Neutrophil (primary cell): ENCODE measurements at regions not wholly inside any gene's neighbourhood (a gene's known extent, or its start where the extent isn't known, plus 50 kb on each side); places are given as distances from the start of the nearest gene placed in this dataset.

ENCODE experiments used
- H3K27ac ChIP-seq: fragments of 200-600 bp; sonication (generic); 2 replicates; pipeline ENCODE4 v1.5.1; 2016; ENCODE audit warnings: mild to moderate bottlenecking, moderate library complexity
- H3K27me3 ChIP-seq: fragments of 200-600 bp; sonication (generic); 2 replicates; pipeline ENCODE4 v1.6.0; 2016; ENCODE audit warnings: mild to moderate bottlenecking
- H3K36me3 ChIP-seq: fragments of 200-600 bp; sonication (generic); 2 replicates; pipeline ENCODE4 v1.5.1; 2017
- H3K4me1 ChIP-seq, 2 experiments: fragments of 200-600 bp in 1 of 2; sonication (generic) in 1 of 2; 1 replicate in 1 of 2; 2 replicates in 1 of 2; pipeline versions ENCODE4 v1.5.1 to v1.6.1; 2013 to 2016; ENCODE audit warnings: low read depth in 1 of 2, low read length in 1 of 2, mild to moderate bottlenecking in 1 of 2, moderate library complexity in 1 of 2; ENCODE audit not compliant: control insufficient read depth in 1 of 2, insufficient read depth in 1 of 2
- H3K4me3 ChIP-seq, 2 experiments: fragments of 200-600 bp in 1 of 2; sonication (generic) in 1 of 2; 1 replicate in 1 of 2; 2 replicates in 1 of 2; pipeline ENCODE4 v1.5.1; 2013 to 2016; ENCODE audit warnings: low read depth in 1 of 2, low read length in 1 of 2, mild to moderate bottlenecking in 1 of 2, moderate library complexity in 1 of 2
- H3K9me3 ChIP-seq: fragments of 200-600 bp; sonication (generic); 2 replicates; pipeline ENCODE4 v1.5.1; 2016
- TF ChIP-seq, protein P1 (sequence below): fragments of 200-600 bp; sonication (generic); IDR thresholded peaks from 2 replicates; pipeline ENCODE4 v1.5.1; 2016; ENCODE audit warnings: antibody characterized with exemption

DNA sequence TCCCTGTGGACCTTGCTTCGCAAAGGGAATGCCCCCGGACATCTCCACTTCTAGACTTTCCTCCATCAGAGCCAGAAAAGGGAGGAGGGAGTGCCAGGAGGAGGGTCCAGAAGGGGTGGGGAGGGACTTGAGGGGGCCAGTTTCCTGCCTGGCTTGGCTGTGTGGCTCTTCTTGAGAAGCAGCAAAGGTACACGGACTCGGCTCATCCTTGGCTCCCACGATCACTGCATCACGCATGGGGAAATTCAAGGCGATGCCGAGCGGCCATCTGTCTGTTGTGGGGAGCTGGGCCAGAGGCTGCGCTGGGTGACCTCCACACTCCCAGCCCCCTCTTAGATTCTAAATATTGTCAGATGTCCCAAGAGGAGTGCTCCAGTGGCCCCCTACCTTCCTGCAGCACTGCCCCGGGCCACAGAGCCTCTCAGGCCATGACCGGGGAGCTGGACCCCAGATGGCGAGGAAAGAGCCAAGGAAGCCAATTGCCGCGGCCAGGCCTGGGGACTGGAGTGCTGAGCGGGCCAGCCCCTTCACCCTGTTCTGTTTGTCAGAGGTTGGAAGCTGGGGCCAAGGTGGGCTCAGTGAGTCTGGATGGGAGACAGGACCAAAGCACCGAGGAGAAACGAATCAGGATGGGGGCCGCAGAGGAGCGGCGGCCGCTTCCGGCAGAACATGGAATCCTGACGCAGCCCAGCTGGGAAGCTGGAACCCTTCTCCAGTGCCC is 104.5 kb downstream of the RBFOX3 start:
- Histone ChIP-seq H3K36me3 (no peaks in the 10 kb centered on the region), H3K27me3 (peaks cover 17% of the 10 kb centered on the region), H3K9me3 (no peaks in the 10 kb centered on the region), H3K27ac (no peak overlapping the region), H3K4me1 (no peaks in the 10 kb centered on the region), H3K4me3 (no peak overlapping the region)
- TF ChIP-seq, protein P1, sequence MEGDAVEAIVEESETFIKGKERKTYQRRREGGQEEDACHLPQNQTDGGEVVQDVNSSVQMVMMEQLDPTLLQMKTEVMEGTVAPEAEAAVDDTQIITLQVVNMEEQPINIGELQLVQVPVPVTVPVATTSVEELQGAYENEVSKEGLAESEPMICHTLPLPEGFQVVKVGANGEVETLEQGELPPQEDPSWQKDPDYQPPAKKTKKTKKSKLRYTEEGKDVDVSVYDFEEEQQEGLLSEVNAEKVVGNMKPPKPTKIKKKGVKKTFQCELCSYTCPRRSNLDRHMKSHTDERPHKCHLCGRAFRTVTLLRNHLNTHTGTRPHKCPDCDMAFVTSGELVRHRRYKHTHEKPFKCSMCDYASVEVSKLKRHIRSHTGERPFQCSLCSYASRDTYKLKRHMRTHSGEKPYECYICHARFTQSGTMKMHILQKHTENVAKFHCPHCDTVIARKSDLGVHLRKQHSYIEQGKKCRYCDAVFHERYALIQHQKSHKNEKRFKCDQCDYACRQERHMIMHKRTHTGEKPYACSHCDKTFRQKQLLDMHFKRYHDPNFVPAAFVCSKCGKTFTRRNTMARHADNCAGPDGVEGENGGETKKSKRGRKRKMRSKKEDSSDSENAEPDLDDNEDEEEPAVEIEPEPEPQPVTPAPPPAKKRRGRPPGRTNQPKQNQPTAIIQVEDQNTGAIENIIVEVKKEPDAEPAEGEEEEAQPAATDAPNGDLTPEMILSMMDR = no peak

DNA sequence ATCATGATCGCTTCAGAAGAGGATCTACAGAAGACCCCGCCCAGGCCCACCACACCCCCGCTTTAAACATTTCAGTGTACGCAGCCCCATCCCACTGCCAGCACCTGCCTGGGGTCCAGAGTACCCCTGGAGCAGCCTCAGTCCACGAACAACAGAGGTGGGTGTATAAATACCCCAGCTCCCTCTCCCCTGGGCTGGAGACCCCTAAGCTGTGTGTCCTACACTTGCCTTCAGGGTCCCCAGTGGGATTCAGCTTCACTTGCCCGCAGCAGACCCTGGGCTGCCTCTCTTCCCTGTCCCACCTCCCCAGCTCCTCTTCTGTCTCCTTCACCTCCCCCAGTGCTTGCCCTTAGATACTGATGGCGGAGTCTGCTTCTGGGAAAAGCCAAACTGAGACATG is 105.7 kb downstream of the RBFOX3 start:
- H3K4me1 ChIP-seq = no peaks in the 10 kb centered on the region
- no peak overlapping the region for H3K27ac ChIP-seq
- TF ChIP-seq, protein P1 = no peak
- no peaks in the 10 kb centered on the region for H3K9me3 ChIP-seq
- no peaks in the 10 kb centered on the region for H3K36me3 ChIP-seq
- H3K4me3 ChIP-seq = no peak overlapping the region
- peaks cover 25% of the 10 kb centered on the region for H3K27me3 ChIP-seq

DNA sequence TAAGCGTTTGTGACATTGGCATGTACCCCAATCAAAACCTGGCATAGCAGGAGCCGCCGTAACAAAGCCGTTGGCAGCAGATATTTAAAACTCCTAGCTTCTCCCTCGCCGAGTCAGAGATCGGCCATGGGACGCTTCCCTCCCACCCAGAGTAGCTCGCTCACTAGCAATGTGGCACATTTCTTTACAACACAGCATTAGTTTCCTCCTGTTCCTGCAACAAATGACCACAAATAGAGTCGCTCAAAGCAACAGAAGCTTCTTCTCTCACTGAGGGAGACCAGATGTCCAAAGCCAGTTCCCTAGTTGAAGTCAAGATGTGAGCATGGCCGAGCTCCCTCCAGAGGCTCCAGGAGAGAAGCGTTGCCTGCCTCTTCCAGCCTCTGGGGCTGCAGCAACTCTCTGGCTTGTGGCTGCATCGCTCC is 106.7 kb downstream of the RBFOX3 start:
- TF ChIP-seq, protein P1 = no peak
- H3K36me3 ChIP-seq = no peaks in the 10 kb centered on the region
- H3K27ac ChIP-seq = no peak overlapping the region
- H3K4me1 ChIP-seq = no peaks in the 10 kb centered on the region
- H3K9me3 ChIP-seq = no peaks in the 10 kb centered on the region
- no peak overlapping the region for H3K4me3 ChIP-seq
- H3K27me3 ChIP-seq = peaks cover 25% of the 10 kb centered on the region

DNA sequence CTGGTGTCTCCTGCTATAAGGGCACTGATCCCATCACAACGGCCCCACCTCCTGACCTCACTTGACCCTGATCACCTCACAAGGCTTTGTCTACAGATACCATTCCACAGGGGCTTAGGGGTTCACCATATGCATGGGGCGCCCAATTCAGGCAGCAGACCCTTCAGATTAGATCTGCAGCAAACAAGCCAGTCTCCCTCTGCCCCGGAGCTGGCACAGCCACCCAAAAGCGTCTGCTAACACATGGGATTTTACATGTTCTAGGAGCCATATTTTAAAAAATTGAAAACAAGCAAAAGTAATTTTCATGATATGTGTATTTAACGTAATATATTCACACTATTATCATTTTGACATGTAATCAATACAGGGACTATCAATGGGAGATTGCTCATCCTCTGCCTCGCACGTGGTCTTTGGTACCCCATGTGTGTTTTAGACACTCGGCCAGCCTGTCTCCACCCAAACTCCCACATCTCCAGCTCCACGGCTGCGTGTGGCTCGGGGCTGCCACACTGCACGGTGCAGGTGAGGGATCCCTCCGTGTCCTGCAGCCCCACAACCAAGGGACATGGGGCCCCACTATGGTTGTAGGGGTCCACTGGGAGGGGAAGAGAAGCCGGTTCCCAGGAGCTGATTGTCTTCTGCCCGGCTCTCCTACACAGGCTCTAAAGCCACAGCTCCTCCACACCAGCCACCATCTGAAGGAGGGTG is 107.6 kb downstream of the RBFOX3 start:
- Histone ChIP-seq H3K27ac (no peak overlapping the region), H3K9me3 (no peaks in the 10 kb centered on the region), H3K4me1 (no peaks in the 10 kb centered on the region), H3K36me3 (no peaks in the 10 kb centered on the region), H3K4me3 (no peak overlapping the region), H3K27me3 (peaks cover 25% of the 10 kb centered on the region)
- TF ChIP-seq, protein P1 = no peak

DNA sequence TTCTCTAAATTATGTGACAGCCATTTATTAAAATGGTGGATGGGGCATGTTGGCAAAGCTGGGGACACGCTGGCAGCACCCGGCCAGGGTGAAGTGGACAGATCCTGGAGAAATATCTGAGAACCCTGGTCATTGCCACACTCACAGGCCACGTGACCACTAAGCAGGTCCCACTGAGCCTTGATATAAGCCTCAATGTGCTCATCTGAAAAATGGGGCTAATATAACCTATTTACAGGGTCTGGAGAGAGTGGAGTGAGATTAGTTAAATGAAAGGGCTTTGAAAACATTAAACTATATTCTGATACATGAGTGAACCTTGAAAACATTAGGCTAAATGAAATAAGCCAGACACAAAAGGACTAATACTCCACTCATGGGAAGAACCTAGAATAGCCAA is 108.9 kb downstream of the RBFOX3 start:
- no peaks in the 10 kb centered on the region for H3K4me1 ChIP-seq
- no peaks in the 10 kb centered on the region for H3K9me3 ChIP-seq
- no peak overlapping the region for H3K4me3 ChIP-seq
- TF ChIP-seq, protein P1 = no peak
- H3K27me3 ChIP-seq = peaks cover 25% of the 10 kb centered on the region
- H3K27ac ChIP-seq = no peak overlapping the region
- no peaks in the 10 kb centered on the region for H3K36me3 ChIP-seq
